ENCODE measurements at regions not wholly inside any gene's neighbourhood (a gene's known extent, or its start where the extent isn't known, plus 50 kb on each side); places are given as distances from the start of the nearest gene placed in this dataset.

DNA sequence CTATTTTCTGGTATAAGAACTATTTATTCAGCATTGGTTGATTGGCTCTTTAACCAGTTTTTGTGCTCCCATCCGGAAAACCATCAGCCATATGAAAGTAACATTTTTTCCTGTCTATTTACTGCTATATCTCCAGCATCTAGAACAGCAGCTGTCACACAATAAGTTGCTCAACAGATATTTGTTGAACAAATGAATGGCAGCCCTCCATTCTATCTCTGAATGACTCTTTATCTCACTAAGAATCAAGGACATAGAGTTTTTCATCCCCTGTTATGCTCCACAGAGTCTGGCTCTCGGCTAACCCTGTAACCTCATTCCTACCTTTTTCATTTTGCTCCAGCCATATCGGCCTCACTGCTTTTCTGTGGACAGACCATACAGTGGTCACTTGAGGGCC, 145.5 kb downstream of the SLITRK6 start:
- TF ChIP-seq GATA2 (IDR thresholded peaks at IDR 0.05; ENCODE audit: low read depth, low read length) = peak; percentile 72; the same call in 1 of the 2 replicates
- peak; percentile 88 for TF ChIP-seq GATA3 (IDR thresholded peaks at IDR 0.05; ENCODE audit: low read depth, low read length)

DNA sequence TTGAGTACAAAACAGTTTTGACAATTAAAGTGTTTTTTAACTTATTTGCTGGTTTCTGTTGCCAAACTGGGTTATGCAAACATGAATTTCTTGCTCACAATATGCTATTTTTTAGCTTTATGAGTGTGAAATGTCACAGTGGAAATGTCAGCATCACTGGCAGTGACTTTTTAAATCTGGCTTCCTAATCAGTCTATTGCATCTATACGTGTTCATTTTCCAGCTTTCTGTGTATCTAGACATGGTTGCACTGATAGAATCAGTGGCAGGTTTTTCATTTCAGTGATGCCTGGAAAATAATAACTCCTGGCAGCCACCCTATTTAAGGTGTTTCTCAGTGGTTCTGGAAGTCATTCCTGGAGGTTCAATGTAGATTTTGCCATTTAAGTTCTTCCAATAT, 146.7 kb downstream of the SLITRK6 start:
- peak; percentile 87 for TF ChIP-seq GATA2 (IDR thresholded peaks at IDR 0.05; ENCODE audit: low read depth, low read length)
- peak; percentile 98 for TF ChIP-seq GATA3 (IDR thresholded peaks at IDR 0.05; ENCODE audit: low read depth, low read length)

DNA sequence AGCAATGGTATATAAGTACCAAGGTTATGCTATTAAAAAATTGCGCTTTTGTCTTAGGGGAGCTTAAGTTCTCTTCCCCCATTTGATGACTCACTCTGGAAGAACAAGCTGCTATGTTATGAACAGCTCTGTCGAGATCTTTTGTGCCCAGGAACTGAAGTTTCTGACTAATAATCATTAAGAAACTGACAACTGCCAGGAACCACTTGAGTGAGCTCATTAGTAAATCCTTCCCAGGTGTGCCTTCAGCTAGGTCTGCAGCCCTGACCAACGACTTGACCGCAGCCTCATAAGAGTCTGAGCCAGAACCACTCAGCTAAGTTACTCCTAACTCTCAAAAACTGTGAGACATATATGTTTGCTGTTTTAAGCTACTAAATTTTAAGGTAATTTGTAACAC, 147.8 kb downstream of the SLITRK6 start:
- TF ChIP-seq GATA3 (IDR thresholded peaks at IDR 0.05; ENCODE audit: low read depth, low read length) (no peak), GATA2 (IDR thresholded peaks at IDR 0.05; ENCODE audit: low read depth, low read length) (no peak)

DNA sequence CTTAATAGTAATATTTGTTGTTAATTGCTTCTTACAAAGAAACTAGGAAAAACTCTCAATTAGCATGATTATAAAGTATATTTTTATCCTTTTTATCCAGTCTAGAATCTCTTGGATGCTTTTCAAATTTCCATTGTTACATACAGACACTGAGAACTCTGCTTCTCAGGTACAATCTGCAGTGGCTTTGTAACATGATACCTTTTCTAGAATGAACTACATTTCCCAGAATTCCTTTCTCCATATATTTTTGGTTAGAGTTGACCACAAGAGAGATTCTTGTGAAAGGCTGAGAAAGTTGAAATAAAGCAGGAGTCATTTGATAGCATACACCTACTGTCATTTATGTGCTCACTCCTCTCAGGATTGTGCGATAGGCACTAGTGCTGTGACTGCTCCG, 148.6 kb downstream of the SLITRK6 start:
- TF ChIP-seq GATA2 (IDR thresholded peaks at IDR 0.05; ENCODE audit: low read depth, low read length) (no peak), GATA3 (IDR thresholded peaks at IDR 0.05; ENCODE audit: low read depth, low read length) (no peak)

DNA sequence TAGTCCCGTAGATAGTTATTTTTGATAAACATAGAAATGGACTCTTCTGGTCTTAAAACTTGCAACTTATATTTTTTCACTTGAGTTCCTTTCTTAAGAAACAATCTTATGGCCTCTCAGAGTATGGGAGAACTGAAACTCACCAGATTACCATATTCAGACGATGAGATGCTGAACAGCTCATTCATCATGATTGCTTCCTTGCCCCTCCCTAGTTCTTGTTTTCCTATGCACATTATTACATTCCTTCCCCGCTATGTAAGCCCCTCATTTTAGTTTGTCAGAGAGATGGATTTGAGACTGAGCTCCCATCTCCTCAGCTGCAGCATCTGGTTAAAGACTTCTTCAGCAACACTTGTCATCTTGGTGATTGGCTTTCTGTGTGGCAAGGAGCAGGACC, 158.5 kb downstream of the SLITRK6 start:
- no peak for TF ChIP-seq GATA2 (IDR thresholded peaks at IDR 0.05; ENCODE audit: low read depth, low read length)
- no peak for TF ChIP-seq GATA3 (IDR thresholded peaks at IDR 0.05; ENCODE audit: low read depth, low read length)

DNA sequence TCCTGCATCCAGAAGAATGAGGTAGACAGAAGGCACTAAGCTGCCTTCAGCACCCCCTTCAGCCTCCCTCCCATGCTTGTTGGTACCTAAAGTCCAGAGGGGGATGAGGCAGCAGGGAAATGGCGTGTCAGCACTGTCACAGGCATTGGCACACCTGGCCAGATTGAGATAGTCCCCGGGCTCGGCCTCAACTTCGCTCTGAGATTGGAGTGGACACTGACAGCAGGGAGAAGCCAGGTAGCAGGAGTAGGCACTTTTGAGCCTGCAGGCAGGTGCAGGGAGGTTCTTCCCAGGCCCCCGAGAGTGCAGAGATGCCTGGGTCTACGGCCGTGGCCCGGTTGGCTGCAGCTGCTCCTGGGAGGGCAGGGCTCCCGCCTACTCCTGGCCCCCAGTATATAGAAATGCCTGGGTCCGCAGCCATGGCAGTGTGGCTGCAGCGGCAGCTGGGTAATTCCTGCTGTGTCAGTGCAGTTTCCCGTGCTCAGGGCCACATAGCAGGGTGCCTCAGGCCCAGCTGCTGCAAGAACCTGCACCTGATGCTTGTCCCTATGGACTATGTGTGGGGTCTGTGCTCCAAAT, 160.3 kb downstream of the SLITRK6 start:
- TF ChIP-seq GATA2 (IDR thresholded peaks at IDR 0.05; ENCODE audit: low read depth, low read length) (no peak), GATA3 (IDR thresholded peaks at IDR 0.05; ENCODE audit: low read depth, low read length) (no peak)

DNA sequence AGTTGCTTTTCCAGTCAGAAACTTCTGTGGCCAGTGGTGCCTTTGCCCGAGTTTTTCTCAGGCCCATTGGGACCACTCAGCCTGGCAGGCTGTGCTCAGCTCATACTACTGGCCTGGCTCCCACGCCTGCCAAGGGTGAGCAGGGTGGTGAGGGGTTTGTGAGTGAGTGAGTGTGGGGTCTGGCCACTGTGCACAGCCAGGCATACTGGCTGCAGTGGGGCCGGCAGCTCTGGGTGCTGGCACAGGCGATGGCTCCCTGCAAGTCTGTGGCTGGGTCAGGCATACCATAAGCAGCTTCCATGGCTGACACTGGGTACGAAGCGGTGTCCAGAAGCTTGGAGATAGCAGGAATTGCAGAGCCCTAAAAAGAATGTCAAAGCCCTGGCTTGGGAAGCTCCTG, 161.0 kb downstream of the SLITRK6 start:
- TF ChIP-seq GATA3 (IDR thresholded peaks at IDR 0.05; ENCODE audit: low read depth, low read length) (no peak), GATA2 (IDR thresholded peaks at IDR 0.05; ENCODE audit: low read depth, low read length) (no peak)

DNA sequence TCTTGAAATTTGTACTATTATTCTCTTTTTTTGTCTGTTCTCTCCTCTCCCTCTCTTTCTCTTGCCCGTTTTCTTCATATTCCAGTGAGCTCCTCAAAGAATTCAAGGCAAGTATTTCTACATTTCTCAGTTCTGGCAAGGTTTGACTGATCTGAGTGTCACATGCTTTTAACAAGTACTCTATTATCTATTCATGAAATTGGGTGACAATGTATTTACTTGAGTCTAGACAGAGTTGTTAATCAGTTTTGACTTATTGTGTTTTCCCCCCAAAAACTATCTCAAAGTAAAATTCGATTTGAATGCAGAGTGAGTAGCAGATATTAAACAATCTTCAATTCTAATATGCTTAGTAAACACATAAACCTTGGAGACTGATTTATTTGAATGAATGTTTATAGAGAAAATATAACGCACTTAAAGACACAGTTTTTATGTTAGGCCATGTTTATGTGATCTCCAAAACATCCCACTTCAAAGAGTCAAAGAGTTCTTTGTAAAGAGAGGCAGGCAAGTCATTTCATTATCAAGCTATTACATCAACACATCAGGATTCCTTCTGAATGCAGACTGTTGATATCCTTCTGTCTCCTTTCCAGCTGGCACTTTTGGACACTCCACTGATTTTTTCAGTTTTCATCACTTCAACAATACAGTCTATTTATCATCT, 166.6 kb downstream of the SLITRK6 start:
- no peak for TF ChIP-seq GATA2 (IDR thresholded peaks at IDR 0.05; ENCODE audit: low read depth, low read length)
- TF ChIP-seq GATA3 (IDR thresholded peaks at IDR 0.05; ENCODE audit: low read depth, low read length) = no peak

DNA sequence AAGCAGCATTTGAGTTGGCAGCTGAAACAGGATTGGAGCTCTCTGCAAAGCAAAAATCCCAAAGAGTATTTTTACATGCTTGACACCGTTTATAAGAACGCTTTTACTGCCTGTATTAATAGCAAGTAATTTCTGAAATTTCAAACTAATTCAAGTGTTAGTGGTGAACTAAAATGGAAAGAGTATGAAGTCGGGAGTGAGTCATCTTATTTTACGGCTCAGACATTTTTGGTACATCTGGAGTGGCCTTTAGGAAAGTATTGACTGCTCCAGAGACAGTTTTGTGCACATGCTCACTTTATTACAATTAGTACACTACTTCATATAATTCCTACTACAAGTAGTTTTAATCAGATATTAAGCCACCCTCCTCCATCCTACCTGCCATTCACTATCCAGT, 167.4 kb downstream of the SLITRK6 start:
- TF ChIP-seq GATA2 (IDR thresholded peaks at IDR 0.05; ENCODE audit: low read depth, low read length) (no peak), GATA3 (IDR thresholded peaks at IDR 0.05; ENCODE audit: low read depth, low read length) (no peak)

DNA sequence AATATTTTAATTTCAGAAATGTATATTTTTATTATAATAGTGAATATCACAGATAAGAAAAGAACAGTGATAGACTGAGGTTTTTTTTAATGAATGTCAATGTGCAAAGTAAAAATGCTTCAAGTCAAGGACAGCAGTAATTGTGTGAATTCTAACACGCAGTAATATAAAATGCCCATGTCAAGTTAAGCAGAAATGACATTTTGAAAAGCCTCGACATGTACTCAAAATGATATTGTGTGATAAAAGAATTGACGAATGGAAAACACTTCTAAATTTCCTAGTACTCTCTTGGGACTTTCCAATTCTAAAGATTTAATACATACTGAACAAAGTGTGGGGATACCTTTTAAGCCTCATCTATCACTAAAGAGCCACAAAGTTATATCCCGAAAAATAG, 172.6 kb downstream of the SLITRK6 start:
- TF ChIP-seq GATA3 (IDR thresholded peaks at IDR 0.05; ENCODE audit: low read depth, low read length) (no peak), GATA2 (IDR thresholded peaks at IDR 0.05; ENCODE audit: low read depth, low read length) (no peak)

DNA sequence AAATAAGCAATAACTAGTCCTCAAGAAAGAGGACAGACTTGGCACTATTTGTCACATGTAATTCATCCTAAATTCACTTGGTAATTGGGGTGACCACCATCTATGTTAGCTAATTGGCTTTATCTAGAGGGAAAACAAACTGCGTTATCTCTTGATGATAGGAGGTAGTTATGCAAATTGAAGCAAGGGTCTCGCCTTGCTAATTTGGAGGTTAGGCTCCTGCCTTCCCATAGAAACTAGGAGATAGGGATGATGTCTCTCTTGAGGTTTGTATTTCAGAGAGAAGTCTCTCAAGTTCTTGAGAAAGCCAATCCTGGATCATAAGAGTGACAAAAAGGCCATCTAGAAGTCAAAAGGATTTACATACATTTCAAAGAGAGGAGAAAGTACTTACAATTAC, 179.9 kb downstream of the SLITRK6 start:
- no peak for TF ChIP-seq GATA3 (IDR thresholded peaks at IDR 0.05; ENCODE audit: low read depth, low read length)
- no peak for TF ChIP-seq GATA2 (IDR thresholded peaks at IDR 0.05; ENCODE audit: low read depth, low read length)

DNA sequence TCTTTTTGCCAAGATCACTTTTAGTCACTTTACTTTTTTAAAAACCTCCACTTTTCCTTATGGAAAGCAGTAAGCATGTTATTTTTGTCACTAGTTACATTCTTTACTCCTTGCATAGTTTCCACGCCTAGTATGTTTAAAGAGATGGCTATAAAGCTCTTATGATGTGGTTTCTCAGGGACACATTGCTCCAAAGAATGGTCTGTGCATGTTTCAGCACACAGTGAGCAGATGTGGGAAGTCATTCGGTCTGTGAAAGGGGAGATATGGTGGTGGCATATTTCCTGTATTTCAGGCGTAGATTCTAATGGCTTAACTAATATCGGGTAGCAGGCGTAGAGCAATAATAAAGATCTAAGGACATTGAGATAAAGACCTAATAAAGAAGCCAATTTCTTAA, 180.7 kb downstream of the SLITRK6 start:
- TF ChIP-seq GATA3 (IDR thresholded peaks at IDR 0.05; ENCODE audit: low read depth, low read length) = no peak
- no peak for TF ChIP-seq GATA2 (IDR thresholded peaks at IDR 0.05; ENCODE audit: low read depth, low read length)

DNA sequence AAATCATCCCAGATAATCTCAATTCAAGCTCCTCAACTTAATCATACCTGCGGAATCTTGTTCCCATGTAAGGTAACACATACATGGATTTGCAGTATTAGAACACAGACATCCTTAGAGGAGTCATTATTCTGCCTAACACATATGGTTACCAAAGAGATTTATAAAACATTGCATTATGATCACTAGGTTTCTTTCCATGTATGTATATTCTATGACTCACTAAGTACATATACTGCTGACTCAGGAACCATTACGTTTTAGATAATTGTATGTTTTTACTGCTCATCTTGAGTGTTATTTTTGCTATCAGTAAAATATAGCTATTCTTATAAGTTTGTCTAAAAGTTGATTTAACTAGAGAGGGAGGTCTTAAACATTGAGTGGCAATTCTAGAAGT, 182.9 kb downstream of the SLITRK6 start:
- TF ChIP-seq GATA3 (IDR thresholded peaks at IDR 0.05; ENCODE audit: low read depth, low read length) (no peak), GATA2 (IDR thresholded peaks at IDR 0.05; ENCODE audit: low read depth, low read length) (no peak)

DNA sequence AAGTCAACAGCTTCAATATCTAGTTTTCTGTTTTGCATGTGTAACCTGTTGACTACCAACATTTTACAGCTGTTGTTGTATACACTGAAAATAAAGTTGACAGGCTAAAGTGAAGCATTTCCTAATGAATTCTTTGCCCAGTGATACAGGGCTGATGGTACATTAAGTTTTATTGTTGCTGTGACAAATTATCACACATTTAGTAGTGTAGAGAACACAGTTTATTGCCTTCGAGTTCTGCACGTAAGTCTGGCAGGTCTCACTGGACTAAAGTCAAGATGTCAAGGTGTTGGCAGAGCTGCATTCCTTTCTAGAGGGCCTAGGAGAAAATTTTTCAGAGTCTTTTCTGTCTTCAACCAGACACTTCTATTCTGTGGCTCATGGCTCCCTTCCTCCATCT, 184.2 kb downstream of the SLITRK6 start:
- TF ChIP-seq GATA3 (IDR thresholded peaks at IDR 0.05; ENCODE audit: low read depth, low read length) (no peak), GATA2 (IDR thresholded peaks at IDR 0.05; ENCODE audit: low read depth, low read length) (no peak)

DNA sequence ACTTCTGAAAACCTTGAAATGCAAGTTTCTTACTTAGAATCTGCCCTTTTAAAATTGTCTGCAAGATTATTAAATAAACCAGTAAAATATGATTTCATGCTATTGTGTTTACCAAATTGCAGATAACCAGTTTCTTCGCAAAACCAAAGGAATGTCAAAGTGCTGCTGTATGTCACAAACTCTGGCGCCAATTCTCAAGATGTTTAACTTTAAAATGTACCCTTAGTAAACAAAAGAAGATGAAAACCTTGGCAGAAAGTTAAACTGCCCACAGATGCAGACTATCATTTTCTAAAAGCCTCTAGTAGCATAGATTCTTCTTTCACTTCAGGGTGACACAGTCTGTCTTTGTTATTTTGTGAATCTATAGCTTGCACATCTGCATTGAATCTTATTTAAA, 189.2 kb downstream of the SLITRK6 start:
- TF ChIP-seq GATA2 (IDR thresholded peaks at IDR 0.05; ENCODE audit: low read depth, low read length) (no peak), GATA3 (IDR thresholded peaks at IDR 0.05; ENCODE audit: low read depth, low read length) (no peak)
